Cardiac fibroblast (primary cell): ENCODE measurements at regions not wholly inside any gene's neighbourhood (a gene's known extent, or its start where the extent isn't known, plus 50 kb on each side); places are given as distances from the start of the nearest gene placed in this dataset.

Experiments used
- DNase-seq, 2 donors: peaks; one replicate each; pipeline versions ENCODE4 v3.0.0 to v3.0.0-alpha.2; 2010; ENCODE audit warnings: low read depth in 2 of 2
- H3K4me3 ChIP-seq, 2 donors: replicated peaks in 1 of 2; 1 replicate in 1 of 2; 2 replicates in 1 of 2; pipeline ENCODE4 v1.5.1; 2011; ENCODE audit warnings: low read depth in 2 of 2, low read length in 2 of 2, mild to moderate bottlenecking in 2 of 2, moderate library complexity in 1 of 2
- TF ChIP-seq, protein P1 (sequence below): IDR thresholded peaks from one replicate; pipeline ENCODE4 v1.5.1; 2011; ENCODE audit warnings: low read depth, mild to moderate bottlenecking, low read length, inconsistent platforms

DNA sequence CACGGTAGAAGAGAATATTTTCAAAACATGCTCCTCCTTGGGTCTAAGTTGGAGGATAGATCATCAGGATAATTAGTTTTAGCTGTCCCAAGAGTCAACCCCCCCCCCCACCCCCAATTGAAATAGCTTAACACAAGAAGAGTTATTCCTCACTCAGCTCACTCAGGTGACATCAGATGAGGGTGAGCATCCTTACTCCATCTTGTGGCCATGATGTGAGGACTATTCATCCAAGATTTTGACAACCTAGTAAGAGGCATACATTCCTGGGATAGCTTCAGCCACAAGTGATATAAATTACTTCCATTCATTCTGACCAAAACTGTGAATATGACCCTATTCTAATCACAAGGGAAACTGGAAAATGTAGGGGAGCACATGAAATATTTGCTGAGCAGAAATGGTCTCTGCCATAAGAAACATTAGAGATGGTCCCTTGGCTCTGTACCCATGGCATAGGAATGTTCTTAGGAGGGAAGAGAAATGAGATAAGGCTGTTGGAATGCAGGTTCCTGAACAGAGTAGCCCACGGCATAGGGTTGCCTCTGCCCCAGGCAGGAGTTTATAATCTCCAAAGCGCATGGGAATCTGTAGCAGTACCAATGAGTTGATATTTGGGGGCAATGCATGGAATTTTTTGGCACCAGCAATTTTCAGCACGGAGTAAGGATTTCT lies 257.2 kb downstream of the CYRIA start:
- no peak for DNase-seq
- no peak overlapping the region for H3K4me3 ChIP-seq
- TF ChIP-seq, protein P1, sequence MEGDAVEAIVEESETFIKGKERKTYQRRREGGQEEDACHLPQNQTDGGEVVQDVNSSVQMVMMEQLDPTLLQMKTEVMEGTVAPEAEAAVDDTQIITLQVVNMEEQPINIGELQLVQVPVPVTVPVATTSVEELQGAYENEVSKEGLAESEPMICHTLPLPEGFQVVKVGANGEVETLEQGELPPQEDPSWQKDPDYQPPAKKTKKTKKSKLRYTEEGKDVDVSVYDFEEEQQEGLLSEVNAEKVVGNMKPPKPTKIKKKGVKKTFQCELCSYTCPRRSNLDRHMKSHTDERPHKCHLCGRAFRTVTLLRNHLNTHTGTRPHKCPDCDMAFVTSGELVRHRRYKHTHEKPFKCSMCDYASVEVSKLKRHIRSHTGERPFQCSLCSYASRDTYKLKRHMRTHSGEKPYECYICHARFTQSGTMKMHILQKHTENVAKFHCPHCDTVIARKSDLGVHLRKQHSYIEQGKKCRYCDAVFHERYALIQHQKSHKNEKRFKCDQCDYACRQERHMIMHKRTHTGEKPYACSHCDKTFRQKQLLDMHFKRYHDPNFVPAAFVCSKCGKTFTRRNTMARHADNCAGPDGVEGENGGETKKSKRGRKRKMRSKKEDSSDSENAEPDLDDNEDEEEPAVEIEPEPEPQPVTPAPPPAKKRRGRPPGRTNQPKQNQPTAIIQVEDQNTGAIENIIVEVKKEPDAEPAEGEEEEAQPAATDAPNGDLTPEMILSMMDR = no peak

DNA sequence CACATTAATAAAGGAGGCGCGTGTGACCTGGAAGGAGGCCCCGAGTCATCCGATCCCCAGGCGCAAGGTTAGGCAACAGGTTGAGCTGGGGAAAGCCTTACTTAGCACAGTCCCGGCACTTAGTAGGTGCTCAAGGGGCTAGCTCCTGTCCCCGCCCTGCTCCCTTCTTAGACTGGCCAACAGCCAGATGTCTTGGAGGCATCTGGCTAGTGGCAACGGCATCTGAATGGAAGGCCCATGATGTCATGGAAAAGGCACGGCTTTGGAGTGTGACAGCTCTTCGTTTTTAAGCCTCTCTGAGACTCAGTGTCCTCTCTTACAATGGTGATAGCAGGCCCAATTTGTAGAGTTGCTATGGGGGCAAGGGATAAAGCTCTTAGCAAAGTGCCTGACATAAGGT lies 258.3 kb downstream of the CYRIA start:
- H3K4me3 ChIP-seq = no peak overlapping the region
- DNase-seq = no peak
- TF ChIP-seq, protein P1 = no peak

DNA sequence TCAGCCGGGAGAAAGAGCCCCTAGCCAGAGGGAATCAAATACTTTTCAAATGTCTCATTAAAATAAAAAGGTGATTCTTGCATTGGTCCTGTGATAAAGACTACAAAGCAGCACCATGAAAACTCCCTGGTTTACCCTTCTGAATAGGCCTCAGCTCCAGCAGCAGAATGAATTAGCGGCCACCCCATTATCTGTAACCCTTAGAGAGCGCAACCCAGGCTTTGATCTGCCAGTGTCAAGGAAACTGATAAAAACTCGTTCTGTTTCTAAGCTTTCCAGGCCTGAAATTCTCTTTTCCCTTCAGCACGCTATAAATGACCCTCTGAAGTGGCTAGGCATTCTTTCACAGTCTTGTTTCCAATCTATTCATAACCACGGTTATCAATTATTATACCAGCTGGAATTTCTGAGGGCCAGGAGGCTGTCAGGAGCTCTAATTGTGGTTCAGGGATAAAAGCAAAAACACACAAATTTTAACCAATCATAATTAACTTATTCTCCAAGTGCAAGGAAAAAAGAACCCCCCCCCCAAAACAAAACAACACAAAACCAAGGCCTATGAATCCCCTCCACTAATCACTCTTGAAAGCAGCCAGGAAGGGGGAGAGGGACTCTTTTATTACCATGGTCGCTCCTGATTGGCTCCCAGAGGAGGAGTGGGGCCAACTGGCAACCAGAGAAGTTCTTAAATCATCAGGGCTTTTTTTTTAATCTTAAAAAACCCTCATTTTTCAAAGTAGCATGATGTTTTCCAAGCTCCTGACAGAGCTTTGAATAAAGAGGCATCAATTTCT lies 258.9 kb downstream of the CYRIA start:
- no peak for DNase-seq
- no peak overlapping the region for H3K4me3 ChIP-seq
- TF ChIP-seq, protein P1 = no peak

DNA sequence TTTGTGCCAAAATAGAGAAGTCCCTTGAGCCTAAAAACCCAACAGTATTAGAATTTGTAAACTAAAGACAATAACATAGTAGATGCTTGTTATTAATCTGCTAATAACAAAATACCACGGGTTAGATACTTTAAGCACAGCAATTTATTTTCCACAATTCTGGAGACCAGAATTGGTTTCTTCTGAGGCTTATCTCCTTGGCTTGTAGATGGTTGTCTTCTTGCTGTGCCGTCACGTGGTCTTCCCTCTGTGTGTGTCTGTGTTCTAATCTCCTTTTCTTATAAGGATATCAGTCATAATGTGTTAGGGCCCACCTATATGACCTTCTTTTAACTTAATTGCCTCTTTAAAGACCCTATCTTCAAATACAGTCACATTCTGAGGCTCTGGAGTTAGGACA lies 260.1 kb downstream of the CYRIA start:
- no peak overlapping the region for H3K4me3 ChIP-seq
- DNase-seq = no peak
- TF ChIP-seq, protein P1 = no peak

DNA sequence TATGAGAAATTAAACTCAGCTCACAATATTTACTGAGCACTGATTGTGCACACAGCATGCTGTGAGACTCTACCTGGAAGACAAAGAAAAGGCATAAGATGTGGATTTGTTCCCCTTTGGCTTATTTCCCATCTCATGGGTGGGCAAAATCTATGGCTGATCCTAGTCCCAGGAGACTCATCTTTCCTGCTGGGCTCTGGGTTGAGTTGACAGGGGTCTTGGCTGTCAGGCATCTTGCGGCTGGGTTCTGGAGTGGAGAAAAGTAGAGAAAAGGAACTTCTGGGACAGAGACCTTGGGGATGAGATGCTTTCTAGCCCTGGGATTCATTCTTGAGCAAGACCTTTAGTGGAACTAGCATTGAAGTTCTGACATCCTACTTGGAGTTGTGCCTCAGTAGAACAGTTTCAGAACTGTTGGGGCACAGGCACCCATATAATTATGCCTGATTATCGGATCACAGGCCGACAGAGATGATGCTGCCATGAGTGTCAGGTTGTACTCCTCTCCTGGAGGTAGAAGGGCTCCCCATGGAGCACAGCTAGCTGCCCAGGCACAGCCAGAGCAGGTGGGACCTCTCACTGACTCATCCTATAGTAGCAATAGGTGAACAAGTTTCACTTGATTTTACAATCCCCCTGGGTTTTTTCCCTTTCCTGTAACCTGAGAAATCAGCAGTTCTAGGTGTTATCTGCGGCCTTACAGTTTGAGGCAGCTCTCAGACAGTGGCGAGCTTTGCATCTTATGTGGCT lies 260.9 kb downstream of the CYRIA start:
- TF ChIP-seq, protein P1 = no peak
- no peak overlapping the region for H3K4me3 ChIP-seq
- DNase-seq = no peak

DNA sequence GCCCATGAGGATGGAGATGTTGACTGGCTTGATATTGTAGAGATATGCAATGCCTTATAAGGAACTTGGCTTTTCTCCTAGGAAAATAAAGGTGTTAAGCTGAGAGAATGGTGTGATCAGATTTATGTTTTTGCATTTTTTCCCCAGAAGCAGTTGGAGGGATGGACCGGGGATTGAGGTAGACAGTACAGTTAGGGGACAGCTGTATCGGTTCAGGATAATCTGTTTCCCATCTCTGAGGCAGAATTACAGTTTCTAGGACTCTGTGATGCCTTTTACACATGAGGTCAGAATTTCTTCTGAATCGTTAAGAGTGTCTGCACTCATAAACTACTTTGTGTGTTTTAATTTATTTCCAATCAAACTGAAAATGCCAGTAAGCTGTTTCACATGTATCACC lies 261.5 kb downstream of the CYRIA start:
- no peak overlapping the region for H3K4me3 ChIP-seq
- TF ChIP-seq, protein P1 = no peak
- DNase-seq = no peak
